ENCODE measurements at regions not wholly inside any gene's neighbourhood (a gene's known extent, or its start where the extent isn't known, plus 50 kb on each side); places are given as distances from the start of the nearest gene placed in this dataset.

DNA sequence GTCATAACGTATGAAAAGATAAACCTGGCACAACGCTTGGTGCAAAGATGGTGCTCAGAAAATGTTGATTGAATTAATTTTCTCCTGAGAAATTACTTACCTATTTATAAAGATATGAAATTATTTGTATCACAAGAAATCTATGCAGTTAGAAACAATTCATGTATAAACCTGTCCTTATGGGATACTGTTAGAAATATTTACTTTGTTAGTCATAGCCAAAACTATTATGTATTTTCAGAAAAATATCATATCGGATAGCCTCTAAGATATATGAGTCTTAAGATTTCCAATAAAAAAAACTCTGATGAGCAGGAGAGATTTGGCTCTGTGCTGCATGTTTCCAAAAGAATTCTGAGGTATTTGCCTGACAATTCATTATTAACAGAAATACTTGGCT lies 880.7 kb downstream of the LRRTM4 start:
- no peaks in the 10 kb centered on the region for H3K27me3 Mint-ChIP-seq (ENCODE audit: unreplicated experiment)
- CTCF ChIA-PET: no interaction called here
- DNase-seq: no peak
- H3K4me1 Mint-ChIP-seq (ENCODE audit: low read depth, unreplicated experiment): no peaks in the 10 kb centered on the region
- BruUV-seq (replicated peaks): no TSS peak
- TF ChIP-seq, protein P1, sequence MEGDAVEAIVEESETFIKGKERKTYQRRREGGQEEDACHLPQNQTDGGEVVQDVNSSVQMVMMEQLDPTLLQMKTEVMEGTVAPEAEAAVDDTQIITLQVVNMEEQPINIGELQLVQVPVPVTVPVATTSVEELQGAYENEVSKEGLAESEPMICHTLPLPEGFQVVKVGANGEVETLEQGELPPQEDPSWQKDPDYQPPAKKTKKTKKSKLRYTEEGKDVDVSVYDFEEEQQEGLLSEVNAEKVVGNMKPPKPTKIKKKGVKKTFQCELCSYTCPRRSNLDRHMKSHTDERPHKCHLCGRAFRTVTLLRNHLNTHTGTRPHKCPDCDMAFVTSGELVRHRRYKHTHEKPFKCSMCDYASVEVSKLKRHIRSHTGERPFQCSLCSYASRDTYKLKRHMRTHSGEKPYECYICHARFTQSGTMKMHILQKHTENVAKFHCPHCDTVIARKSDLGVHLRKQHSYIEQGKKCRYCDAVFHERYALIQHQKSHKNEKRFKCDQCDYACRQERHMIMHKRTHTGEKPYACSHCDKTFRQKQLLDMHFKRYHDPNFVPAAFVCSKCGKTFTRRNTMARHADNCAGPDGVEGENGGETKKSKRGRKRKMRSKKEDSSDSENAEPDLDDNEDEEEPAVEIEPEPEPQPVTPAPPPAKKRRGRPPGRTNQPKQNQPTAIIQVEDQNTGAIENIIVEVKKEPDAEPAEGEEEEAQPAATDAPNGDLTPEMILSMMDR (IDR thresholded peaks at IDR 0.05; ENCODE audit: unreplicated experiment): no peak
- H3K27ac Mint-ChIP-seq (ENCODE audit: unreplicated experiment): no peak overlapping the region
- H3K36me3 Mint-ChIP-seq (ENCODE audit: insufficient read depth, unreplicated experiment): no peaks in the 10 kb centered on the region
- H3K4me3 Mint-ChIP-seq (ENCODE audit: low read depth, unreplicated experiment): no peak overlapping the region
- intact Hi-C loops (cut with micrococcal nuclease; ENCODE audit: unreplicated experiment): no loop called here
- H3K9me3 Mint-ChIP-seq (ENCODE audit: low read depth, unreplicated experiment): peaks cover 11% of the 10 kb centered on the region

DNA sequence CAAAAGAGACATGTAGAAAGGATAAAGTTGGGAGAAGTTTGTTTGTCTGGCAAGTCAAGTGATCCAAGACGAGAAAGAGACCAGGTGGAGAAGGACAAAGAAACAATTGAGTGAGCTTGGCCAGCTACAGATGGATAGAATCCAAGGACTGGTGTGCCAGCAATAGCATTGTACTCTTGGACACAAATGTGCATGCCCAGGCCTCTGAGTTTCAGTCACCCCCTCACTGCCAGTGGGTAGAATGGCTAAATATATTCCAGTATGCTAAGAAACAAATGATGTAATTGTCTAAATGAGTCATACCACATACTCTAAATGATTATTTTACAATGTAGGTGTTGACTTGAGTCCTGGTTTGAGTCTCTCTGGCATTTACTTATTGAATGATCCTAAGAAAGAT lies 881.3 kb downstream of the LRRTM4 start:
- BruUV-seq (replicated peaks): no TSS peak
- DNase-seq: no peak
- Mint-ChIP-seq H3K4me1 (ENCODE audit: low read depth, unreplicated experiment) (no peaks in the 10 kb centered on the region), H3K9me3 (ENCODE audit: low read depth, unreplicated experiment) (peaks cover 9% of the 10 kb centered on the region), H3K27ac (ENCODE audit: unreplicated experiment) (no peak overlapping the region), H3K4me3 (ENCODE audit: low read depth, unreplicated experiment) (no peak overlapping the region), H3K27me3 (ENCODE audit: unreplicated experiment) (no peaks in the 10 kb centered on the region), H3K36me3 (ENCODE audit: insufficient read depth, unreplicated experiment) (no peaks in the 10 kb centered on the region)
- CTCF ChIA-PET: no interaction called here
- intact Hi-C loops (cut with micrococcal nuclease; ENCODE audit: unreplicated experiment): no loop called here
- TF ChIP-seq, protein P1 (IDR thresholded peaks at IDR 0.05; ENCODE audit: unreplicated experiment): no peak

DNA sequence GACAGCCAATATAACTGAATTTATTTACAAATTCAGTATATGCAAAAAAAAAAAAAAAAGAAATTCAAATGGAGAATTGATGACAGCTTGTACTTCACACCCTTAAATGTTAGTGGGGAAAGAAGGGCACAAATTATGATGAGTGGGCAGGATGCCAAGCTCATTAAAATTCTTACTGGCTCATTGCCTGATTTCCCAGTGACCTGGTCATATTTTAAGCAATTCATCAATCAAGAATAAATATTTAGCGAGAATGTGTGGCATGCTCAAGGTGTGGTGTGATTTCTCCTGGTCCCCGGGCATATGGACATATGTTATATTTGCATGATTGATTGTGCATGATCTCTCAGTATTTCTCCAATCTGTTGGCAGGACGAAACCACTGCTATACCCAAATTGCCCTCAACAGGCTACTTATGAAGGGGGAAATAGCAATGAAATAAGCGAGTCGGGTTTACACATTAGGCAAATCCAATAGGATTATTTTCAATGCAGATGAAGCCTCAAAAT lies 883.0 kb downstream of the LRRTM4 start:
- no peak overlapping the region for H3K27ac Mint-ChIP-seq (ENCODE audit: unreplicated experiment)
- H3K4me1 Mint-ChIP-seq (ENCODE audit: low read depth, unreplicated experiment): no peaks in the 10 kb centered on the region
- no peak for DNase-seq
- no TSS peak for BruUV-seq (replicated peaks)
- H3K27me3 Mint-ChIP-seq (ENCODE audit: unreplicated experiment): no peaks in the 10 kb centered on the region
- TF ChIP-seq, protein P1 (IDR thresholded peaks at IDR 0.05; ENCODE audit: unreplicated experiment): no peak
- no peaks in the 10 kb centered on the region for H3K36me3 Mint-ChIP-seq (ENCODE audit: insufficient read depth, unreplicated experiment)
- intact Hi-C loops (cut with micrococcal nuclease; ENCODE audit: unreplicated experiment): no loop called here
- CTCF ChIA-PET: no interaction called here
- H3K4me3 Mint-ChIP-seq (ENCODE audit: low read depth, unreplicated experiment): no peak overlapping the region
- H3K9me3 Mint-ChIP-seq (ENCODE audit: low read depth, unreplicated experiment): peaks cover 8% of the 10 kb centered on the region

DNA sequence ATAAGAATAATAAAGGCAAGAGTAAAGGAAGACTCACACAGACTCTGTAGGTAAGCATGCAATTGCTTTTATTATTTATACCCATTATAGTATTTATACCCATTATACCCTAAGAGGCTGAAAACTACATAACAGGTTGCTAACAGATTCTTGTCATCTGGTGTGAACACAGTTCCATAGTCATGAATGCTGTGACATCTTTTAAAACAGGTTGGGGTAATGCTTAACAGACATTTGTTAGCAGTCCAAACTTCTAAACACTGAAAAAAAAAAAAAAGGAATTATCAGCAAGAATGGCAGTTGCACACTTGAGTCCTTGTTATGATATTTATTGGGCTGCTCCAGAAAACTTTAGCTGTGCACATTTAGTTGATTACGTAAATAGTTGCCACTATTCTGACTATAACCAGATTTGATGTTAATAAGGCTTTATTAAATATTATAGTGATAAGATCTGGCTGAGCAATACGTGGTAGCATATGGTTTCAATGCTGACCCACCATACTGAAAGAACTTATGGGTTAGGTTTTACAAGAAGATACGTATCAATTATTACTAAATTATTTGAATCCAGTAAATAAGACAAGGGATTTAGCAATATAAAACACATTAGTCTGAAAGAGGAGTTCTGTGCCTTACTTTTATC lies 888.8 kb downstream of the LRRTM4 start:
- TF ChIP-seq, protein P1 (IDR thresholded peaks at IDR 0.05; ENCODE audit: unreplicated experiment): no peak
- no peak overlapping the region for H3K4me3 Mint-ChIP-seq (ENCODE audit: low read depth, unreplicated experiment)
- H3K27me3 Mint-ChIP-seq (ENCODE audit: unreplicated experiment): no peaks in the 10 kb centered on the region
- no peaks in the 10 kb centered on the region for H3K36me3 Mint-ChIP-seq (ENCODE audit: insufficient read depth, unreplicated experiment)
- DNase-seq: no peak
- H3K27ac Mint-ChIP-seq (ENCODE audit: unreplicated experiment): no peak overlapping the region
- peaks cover 13% of the 10 kb centered on the region for H3K9me3 Mint-ChIP-seq (ENCODE audit: low read depth, unreplicated experiment)
- CTCF ChIA-PET: no interaction called here
- no peaks in the 10 kb centered on the region for H3K4me1 Mint-ChIP-seq (ENCODE audit: low read depth, unreplicated experiment)
- BruUV-seq (replicated peaks): no TSS peak
- intact Hi-C loops (cut with micrococcal nuclease; ENCODE audit: unreplicated experiment): no loop called here

Measured in Calu3 (cell line).